Epithelial cell of prostate (primary cell): ENCODE measurements at regions not wholly inside any gene's neighbourhood (a gene's known extent, or its start where the extent isn't known, plus 50 kb on each side); places are given as distances from the start of the nearest gene placed in this dataset.

Experiments used
- DNase-seq: peaks from one replicate; pipeline ENCODE4 v3.0.0-alpha.2; 2011; ENCODE audit warnings: low read depth, low spot score
- H3K27ac ChIP-seq: fragments of 450-650 bp; 2 replicates; pipeline ENCODE4 v1.5.1; 2017; ENCODE audit warnings: mild to moderate bottlenecking

DNA sequence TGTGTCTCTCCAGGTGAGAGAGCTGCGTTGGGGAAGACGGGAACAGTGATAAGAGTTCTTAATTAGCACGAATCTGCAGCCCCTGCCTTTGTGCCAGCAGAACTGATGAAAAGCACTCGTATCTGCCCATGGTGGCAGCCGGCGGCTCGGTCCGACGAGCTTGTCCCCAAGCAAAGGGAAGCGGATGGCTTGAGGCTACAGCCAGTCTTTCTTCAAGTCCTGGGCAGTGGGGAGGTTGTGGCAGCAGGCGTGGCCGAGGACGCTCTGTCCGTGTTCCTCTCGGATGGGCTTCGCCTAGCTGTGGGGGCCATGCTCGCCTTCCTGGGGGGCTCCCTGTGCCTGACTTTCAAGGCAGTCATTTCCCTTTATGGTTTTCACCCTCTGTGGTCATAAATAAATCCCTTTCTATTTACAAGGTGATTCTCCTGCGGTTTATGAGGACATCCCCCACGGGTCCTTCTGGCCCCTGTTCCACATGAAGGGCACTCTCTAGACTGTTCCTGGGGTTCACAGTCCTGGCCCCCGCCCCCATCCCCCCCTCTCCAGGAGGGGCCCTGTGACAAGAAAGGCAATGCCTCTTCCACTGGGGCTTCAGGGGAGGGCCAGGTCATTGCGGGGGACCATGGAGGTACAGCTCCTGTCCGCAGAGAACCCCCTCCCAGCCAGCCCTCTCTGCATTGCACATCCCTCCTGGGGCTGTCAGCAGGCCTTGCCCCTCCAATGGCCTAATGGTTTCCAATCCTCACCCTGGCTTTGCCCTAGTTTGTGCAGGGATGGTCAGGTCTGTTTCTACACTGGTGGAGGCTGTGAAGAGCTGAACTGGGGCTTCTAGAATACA is 1212.3 kb downstream of the BRD1 start:
- no peak overlapping the region for H3K27ac ChIP-seq
- no peak for DNase-seq

DNA sequence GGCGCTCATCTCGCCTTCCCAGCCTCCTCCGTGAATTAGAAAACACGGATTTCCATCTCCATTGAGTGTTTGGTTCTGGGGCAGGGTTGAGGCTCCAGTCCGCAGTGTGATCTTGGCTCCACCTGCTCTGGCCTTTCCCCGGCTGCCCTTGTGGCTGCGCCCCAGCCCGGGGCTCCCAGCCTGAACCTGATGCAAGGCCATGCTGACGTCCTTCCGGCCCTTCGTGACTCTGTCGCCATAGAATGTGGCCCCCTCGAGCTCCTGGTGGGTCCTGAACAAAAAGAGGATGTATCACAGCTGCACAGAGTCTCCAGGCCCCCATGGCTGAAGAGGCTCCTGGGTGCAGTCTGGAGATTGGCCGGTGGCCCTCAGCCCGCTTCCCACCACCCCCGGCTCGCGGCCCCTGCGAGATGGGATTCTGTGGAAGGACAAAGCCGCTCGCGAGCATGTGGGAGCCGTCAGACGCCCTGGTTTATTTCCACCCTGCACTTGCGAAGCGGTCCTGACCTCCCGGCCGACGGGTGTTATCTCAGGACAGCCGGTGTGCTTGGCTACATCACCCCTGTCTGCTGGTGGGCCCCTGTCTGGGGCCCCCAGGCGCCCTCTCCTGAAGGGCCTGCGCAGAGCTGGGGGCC is 1214.0 kb downstream of the BRD1 start:
- no peak overlapping the region for H3K27ac ChIP-seq
- DNase-seq, result no peak

DNA sequence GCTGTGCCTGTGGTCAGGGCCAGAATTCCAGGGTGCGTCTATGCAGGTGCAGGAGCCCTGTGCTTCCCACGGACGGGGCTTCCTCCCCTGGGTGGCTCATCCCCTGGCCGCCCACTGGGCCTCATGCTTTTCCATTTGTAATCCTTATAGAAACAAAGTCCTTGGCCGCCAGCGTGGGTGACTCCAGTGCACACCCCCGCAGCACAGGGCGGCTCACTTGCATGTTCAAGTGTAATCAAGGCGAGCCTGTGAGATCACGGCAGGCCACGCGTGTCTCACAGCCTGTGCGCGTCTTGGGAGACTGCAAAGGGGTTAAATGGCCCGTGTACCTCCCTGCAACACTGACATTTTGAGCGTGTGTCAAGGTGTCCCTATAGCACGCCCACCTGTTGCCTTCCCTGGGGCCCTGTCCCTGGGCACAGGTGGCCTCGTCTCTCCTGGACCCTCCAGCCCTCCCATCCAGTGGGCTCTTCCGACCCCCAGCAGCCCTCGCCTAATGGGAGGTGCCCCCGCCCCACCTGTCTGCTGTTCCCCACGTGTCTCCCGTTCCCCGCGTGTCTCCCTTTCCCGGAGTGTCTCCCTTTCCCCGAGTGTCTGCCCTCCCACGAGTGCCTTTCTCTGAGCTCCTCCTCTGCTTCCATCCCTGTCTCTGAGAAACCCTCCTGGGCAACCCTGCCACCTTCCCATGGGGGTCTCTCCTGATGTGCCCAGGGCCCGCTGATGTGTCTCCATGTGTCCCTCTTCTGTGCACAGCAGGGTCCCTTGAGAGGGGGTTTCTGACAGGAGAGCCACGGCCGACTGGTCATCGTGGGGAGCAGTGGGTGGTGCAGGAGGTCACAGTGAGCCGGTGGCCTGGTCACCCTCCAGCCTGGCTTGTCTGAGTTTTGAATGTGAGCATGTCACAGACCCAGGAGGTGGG is 1215.3 kb downstream of the BRD1 start:
- no peak for DNase-seq
- no peak overlapping the region for H3K27ac ChIP-seq

DNA sequence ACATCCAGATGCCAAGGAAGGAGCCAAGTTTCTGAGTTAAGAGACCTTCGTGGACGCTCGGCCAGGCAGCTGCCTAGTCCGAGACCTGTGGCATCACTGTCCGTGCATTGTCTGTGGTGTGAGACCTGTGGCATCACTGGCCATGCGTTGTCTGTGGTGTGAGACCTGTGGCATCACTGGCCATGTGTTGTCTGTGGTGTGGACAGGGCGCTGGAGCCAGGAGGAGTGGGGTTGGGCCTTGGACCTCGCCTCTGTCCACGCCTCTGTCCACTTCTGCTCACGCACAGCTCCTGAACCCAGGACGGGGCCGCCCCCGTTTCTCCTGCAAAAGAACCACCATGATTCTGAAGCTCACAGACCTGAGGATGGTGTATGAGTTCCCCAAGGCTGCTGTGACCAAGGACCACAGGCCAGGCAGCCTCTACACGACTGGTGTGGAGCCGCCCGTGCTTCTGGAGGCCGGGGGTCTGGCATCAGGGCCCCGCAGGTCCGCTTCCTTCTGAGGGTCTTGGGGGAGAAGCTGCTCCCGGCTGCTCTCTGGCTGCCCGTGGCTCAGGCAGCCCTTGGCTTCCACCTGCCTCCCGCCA is 1218.3 kb downstream of the BRD1 start:
- DNase-seq, result no peak
- no peak overlapping the region for H3K27ac ChIP-seq

DNA sequence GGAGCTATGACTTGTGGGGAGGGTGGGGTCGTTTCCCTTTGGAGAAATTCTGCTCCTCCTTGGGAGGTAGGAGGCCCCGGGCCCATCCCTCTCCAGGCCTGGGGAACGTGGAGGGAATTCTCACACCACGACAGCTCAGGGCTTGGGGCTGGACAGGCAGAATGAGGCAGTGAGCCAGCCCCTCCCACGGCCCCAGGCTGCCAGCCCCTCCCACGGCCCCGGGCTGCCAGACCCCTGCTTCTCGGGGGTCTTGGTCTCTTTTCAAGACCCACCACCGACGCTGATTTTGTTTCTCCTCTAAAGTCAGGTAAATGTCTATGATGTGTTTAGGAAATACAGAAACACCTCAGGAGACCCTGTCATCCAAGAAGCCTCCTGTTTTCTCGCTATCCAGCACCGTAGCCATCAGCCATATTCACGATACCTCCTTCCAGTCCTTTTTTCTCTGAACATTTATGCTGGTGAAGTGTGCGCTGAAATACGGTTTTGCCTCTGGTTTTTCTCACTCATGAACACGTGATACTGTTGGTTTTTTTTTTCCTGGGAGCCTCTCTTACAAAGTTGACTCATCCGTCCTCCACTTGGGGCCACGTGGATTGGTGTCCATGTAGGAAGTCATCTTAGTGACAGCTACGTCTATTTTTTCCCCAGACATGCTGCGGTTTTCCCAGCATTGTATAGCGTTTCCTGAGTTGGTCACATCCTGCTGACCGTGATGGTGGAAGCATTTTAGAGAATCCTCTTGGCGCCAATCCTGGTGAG is 1219.6 kb downstream of the BRD1 start:
- no peak for DNase-seq
- H3K27ac ChIP-seq, result no peak overlapping the region

DNA sequence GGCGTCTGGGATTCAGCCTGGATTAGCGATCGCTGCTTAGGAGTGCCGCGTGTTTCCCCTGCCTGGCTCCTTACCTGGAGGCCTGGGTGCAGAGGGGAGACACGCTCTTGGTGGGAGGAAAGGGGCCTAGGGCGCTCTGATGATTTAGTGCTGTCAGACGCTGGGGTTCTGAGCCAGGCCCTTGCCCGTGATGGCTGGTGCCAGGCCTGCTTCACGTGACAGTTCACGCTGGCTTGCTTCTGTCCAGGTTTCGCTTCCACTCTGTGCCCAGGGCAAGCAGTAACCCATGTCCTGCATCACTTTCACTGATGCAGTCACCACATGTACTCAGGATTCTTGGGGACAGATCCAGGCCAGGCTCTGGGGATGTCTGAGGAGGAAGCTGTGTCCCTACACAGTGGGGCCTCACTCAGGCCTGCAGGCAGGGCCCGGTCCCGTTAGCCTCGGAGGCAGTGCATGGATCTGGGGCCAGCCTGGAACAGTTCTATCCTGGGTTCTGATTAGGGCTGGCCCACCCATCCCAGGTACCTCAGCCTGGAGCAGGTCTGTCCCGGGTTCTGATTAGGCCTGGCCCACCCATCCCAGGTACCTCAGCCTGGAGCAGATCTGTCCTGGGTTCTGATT is 1220.9 kb downstream of the BRD1 start:
- DNase-seq, result no peak
- no peak overlapping the region for H3K27ac ChIP-seq

DNA sequence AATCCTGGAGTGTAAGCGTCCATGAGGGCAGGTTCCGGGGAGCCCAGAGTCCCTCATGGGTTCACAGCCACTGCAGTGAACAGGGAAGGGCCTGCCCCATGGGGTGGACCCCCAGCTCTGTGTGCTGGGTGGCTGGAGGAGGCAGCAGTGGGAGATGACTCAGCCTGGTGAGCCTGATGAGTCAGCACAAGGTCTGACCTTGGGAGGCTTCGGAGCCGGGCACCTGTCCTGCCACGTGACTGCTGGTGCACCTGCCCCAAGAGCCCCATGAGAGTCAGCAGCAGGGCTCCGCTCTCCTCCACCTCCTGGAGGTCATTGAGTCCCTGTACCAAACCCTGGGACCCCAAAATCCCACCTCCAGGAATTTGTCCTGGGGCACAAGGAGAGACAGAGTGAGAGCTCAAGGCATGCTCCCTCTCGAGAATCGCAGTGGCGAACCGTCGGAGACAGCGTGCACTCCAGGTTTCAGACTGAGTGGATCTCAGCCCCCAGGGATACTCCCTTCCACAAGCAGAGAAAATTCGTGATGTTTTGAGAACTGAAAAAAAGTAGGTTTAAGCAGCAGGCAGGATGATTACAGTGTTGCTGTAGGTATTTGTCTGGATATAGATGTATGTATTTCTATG is 1221.7 kb downstream of the BRD1 start:
- no peak overlapping the region for H3K27ac ChIP-seq
- DNase-seq, result no peak

DNA sequence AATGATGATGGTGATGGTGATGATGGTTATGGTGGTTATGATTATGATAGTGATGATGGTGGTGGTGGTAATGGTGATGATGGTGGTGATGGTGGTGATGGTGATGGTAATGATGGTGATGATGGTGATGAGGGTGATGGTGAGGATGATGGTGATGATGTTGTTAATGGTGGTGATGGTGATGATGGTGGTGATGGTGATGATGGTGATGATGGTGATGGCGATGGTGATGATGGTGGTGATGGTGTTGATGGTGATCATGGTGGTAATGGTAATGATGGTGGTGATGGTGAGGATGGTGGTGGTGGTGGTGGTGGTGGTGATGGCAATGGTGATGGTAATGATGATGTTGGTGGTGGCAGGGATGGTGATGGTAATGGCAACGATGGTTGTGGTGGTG is 1222.5 kb downstream of the BRD1 start:
- DNase-seq, result no peak

DNA sequence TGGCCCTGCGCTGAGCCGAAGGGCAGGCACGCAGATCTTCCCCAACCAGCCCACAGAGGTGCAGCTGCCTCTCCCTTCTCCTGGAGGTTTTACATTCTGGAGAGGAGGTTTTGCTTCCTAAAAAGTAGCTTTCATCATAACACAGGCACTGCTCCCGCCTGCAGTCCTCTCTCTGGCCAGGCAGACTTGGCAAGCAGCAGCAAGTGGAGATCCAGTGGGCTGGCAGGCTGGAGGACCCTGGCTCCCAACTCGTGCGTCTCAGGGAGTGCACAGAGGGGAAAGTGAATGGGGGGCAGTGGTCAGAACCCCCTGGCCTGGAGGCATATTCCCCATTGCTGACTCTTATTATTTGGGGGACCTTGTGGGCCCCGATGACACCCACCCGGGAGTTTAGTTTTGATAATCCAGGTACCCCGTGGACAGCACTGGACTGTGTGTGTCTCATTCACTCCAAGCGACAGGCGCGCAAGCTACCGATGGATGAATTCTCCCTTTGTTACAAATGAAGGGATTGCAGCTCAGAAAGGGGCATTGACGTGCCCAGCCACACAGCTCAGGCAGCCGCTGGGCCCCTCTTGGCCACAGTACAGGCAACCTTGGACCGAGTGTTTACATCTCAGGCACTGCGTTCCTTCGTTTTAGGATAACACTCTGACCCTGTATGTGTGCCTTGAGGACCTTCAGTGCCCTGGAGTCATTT is 1223.9 kb downstream of the BRD1 start:
- DNase-seq, result no peak
- H3K27ac ChIP-seq, result no peak overlapping the region

More for the DNA sequence above, 1222.5 kb downstream of the BRD1 start:
- no peak overlapping the region for H3K27ac ChIP-seq

DNA sequence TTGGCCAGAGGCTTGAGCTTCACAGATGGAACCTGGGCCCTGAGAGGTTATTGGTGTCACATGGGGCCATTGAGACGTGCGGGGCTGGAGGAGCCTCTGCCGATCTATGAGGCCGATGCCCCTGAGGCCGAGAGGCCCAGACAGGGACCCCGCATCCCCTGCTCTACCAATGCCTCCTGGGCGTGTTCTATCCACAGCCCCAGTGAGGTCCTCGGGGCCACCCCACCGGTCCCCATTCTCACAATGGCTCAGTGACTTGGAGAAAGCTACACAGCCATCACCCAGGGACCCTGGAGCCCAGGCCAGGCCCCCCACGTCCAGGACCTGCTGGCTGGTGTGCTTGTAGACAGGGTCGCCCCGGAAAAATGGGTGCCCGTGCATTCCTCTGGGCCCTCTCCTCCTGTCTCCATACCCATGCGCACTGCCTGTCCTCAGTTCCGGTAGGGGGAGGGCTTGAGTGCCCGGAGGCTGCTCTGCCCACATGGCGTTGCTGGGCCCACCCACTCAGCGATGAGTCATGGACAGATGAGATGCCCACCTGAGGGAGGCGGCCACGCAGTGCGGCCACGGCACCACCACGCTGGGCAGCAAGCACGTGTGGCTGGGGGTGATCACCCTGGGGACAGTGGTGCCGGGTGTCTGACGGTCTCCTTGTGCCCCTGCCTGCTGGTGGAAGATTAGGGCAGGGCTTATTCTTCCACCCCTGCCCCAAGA is 1224.7 kb downstream of the BRD1 start:
- no peak for DNase-seq
- no peak overlapping the region for H3K27ac ChIP-seq

DNA sequence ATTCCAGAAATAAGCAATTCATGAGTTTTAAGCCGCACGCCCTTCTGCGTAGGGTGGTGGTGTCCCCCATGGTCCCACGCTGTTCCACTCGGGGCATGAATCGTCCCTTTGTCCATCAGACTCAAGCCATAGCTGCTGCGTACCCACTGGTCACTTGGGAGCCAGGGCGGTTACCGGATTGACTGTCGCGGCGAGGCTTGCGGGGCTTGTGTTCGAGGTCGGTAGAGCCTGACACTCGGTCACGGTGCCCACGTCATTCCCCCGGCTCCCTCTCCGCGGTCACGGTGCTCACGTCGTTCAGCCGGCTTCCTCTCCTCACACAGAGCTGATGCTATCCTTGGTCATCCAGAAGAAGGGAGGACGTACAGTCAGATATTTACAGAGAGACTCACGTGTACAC is 1227.0 kb downstream of the BRD1 start:
- no peak for DNase-seq

DNA sequence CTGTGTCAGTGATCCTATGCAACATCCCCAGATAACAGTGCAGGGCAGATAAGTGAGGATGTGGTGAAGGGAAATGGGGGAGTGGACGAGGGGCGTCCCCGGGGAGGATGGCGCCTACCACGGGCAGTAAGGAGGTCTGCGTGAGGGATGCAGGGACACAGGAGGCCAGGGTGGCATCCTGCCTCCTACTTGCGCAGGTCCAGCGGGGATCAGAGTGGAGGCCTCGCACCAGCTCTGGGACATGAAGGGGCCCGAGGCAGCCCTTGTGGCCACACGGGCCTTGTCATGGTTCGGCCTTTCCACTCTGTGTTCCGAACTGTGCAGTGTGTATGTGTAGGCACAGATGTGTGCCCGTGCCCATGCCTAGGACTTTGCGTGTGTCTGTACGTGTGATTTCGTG is 1227.5 kb downstream of the BRD1 start:
- H3K27ac ChIP-seq, result no peak overlapping the region
- DNase-seq, result no peak

More for the DNA sequence above, 1227.0 kb downstream of the BRD1 start:
- H3K27ac ChIP-seq, result no peak overlapping the region

DNA sequence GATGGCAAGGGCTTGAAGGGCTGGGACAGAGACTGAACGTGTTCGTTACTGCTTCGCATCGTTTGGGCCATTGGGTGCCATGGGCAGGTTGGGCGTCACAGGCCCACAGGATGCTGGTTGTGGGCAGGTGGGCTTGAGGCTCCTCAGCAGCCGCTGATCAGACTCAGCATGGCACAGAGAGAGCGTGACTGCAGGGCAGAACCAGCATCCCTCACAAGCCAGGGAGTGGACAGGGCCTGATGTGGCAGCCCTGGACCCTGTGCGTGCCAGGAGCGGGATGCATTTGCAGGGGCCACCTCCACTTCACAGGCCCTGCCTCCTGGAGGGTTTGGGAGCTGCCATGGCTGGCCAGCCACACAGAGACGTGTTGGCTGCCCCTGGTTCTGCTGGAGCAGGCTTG is 1228.3 kb downstream of the BRD1 start:
- no peak for DNase-seq
- H3K27ac ChIP-seq, result no peak overlapping the region

DNA sequence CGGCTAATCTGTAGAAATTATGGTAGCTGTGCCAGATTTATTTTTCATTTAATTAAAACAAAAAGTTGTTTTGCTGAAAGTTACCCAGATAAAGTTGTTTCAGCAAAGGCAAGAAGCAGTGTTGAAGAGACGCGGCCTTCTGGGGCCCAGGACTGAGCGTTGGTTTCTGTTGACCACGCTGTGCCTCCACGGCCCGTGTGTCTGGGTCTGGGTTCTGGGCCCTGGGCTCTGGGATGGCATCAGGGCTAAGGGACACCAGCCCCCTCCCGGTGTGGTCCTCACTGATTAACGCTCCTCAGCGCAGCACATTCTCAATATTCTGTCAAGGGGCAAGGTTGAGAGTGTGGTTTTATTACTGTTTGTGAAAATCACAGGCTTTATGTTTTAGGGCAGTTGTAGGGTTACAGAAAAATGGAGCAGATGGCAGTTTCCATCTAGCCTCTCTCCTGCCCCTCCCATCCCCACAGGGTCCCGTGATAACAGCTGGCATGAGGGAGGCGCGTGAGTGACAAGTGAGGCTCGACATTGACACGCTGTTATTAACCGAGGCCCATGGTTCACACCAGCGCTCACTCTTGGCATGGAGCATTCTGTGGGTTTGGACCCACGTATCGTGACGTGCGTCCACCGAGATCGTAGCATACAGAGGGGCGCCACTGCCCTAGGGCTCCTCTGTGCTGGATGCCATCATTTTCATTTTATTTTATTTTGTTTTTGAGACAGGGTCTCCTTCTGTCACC is 1231.4 kb downstream of the BRD1 start:
- H3K27ac ChIP-seq, result no peak overlapping the region
- DNase-seq, result no peak

DNA sequence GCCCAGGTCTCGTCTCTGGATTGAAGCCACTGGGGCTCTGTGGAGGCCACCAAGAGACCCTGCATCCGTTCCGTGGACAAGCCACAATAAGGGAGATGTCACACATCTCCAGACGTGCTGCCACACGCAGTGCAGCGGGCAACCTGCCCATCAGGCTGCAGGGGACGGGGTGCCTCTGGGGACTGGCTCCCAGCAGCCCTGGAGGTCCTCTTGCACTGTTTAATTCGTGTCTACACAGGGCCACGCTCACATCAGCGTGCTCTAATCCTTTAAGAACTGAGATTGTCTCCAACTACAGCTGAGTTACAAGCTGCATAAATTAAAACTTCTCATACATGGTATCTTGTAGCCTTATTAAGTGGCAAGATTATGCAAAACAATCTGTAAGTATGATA is 1232.2 kb downstream of the BRD1 start:
- H3K27ac ChIP-seq, result no peak overlapping the region
- no peak for DNase-seq

DNA sequence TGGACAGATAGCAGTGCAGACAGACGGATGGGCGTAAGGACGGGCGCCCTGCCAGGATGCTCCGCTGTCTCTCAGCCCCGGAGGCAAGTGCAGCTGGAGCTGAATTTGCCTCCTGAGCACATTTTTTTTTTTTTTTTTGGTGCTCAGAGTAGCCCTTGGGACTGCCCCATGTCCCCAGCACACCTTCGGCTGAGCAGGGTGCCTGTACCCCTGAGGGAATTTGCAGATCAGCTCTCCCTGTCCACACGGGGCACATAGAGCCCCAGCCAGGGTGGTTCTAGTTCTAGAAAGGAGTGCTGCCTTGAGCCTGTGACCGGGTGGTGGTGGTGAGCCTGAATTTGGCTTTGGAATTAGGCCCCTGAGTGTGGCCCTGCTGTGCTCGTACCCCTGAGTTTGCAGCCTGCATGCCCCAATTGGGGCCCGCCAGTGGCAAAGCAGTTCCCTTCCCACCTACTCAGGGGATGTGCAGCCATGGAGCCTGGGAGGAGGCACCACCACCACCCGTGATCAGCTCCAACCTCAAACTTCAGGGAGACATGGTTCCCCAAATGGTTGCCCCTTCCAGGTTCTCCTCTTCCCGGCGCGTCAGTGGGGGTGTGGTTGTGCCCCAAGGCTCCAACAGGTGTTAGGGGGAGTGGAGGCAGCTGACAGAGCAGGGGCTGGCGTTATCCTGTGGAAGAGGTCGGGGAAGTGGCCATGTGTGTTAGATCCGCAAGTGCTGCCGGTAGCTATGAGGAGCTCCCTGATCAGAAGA is 1232.7 kb downstream of the BRD1 start:
- no peak for DNase-seq
- H3K27ac ChIP-seq, result no peak overlapping the region
